ENCODE measurements at regions not wholly inside any gene's neighbourhood (a gene's known extent, or its start where the extent isn't known, plus 50 kb on each side); places are given as distances from the start of the nearest gene placed in this dataset.
"Not testable (repeated sequence)": the region's sequence is repeated elsewhere in the genome, so short reads cannot be mapped to it uniquely, and the experiment has no call there.

GRCh38 chr5:119694284-119694683 is 64.9 kb downstream of the FAM170A start:
- no peak for DNase-seq (ENCODE audit: low read depth in 3 of 3)

- DNase-seq (ENCODE audit: low read depth in 3 of 3): no peak
Measured at GRCh38 chr5:119706049-119706448, 76.7 kb downstream of the FAM170A start.

GRCh38 chr5:119708076-119708790 is 78.9 kb downstream of the FAM170A start:
- DNase-seq (ENCODE audit: low read depth in 3 of 3): no peak

GRCh38 chr5:119721775-119722174 is 92.4 kb downstream of the FAM170A start:
- DNase-seq (ENCODE audit: low read depth in 3 of 3): no peak

GRCh38 chr5:119725291-119725690 is 95.9 kb downstream of the FAM170A start:
- not testable (repeated sequence) for DNase-seq (ENCODE audit: low read depth in 3 of 3)

GRCh38 chr5:119726544-119726943 is 97.2 kb downstream of the FAM170A start:
- DNase-seq (ENCODE audit: low read depth in 3 of 3): no peak

- no peak for DNase-seq (ENCODE audit: low read depth in 3 of 3)
Measured at GRCh38 chr5:119740225-119740624, 110.9 kb downstream of the FAM170A start.

GRCh38 chr5:119741691-119742090 is 112.3 kb downstream of the FAM170A start:
- DNase-seq (ENCODE audit: low read depth in 3 of 3): no peak

- no peak for DNase-seq (ENCODE audit: low read depth in 3 of 3)
Measured at GRCh38 chr5:119742311-119742710, 113.0 kb downstream of the FAM170A start.

- DNase-seq (ENCODE audit: low read depth in 3 of 3): peak in 1 of 3 donors; percentile 0
Measured at GRCh38 chr5:119743927-119744326, 114.6 kb downstream of the FAM170A start.

GRCh38 chr5:119745976-119746375 is 116.6 kb downstream of the FAM170A start:
- DNase-seq (ENCODE audit: low read depth in 3 of 3): no peak

GRCh38 chr5:119746984-119747383 is 117.6 kb downstream of the FAM170A start:
- DNase-seq (ENCODE audit: low read depth in 3 of 3): no peak

GRCh38 chr5:119750887-119751733 is 121.8 kb downstream of the FAM170A start:
- no peak for DNase-seq (ENCODE audit: low read depth in 3 of 3)

GRCh38 chr5:119751734-119752094 is 122.4 kb downstream of the FAM170A start:
- no peak for DNase-seq (ENCODE audit: low read depth in 3 of 3)

- no peak for DNase-seq (ENCODE audit: low read depth in 3 of 3)
Measured at GRCh38 chr5:119752921-119753886, 123.8 kb downstream of the FAM170A start.

- DNase-seq (ENCODE audit: low read depth in 3 of 3): not testable (repeated sequence)
Measured at GRCh38 chr5:119754825-119755224, 125.5 kb downstream of the FAM170A start.

- no peak for DNase-seq (ENCODE audit: low read depth in 3 of 3)
Measured at GRCh38 chr5:119757276-119757675, 127.9 kb downstream of the FAM170A start.

- not testable (repeated sequence) for DNase-seq (ENCODE audit: low read depth in 3 of 3)
Measured at GRCh38 chr5:119769695-119770693, 140.6 kb downstream of the FAM170A start.

GRCh38 chr5:119780145-119780544 is 150.8 kb downstream of the FAM170A start:
- DNase-seq (ENCODE audit: low read depth in 3 of 3): not testable (repeated sequence)

- DNase-seq (ENCODE audit: low read depth in 3 of 3): no peak
Measured at GRCh38 chr5:119785057-119785456, 155.7 kb downstream of the FAM170A start.
